HL-60 (cell line): ENCODE measurements at regions not wholly inside any gene's neighbourhood (a gene's known extent, or its start where the extent isn't known, plus 50 kb on each side); places are given as distances from the start of the nearest gene placed in this dataset.

Experiments
- CTCF ChIP-seq: IDR thresholded peaks from one replicate; pipeline ENCODE4 v1.5.1; 2011; ENCODE audit warnings: low read length, control low read depth, inconsistent platforms; ENCODE audit not compliant: insufficient read depth
- GABPA ChIP-seq: IDR thresholded peaks from 2 replicates; pipeline ENCODE4 v1.6.1; 2012; ENCODE audit warnings: low read depth
- POLR2AphosphoS5 ChIP-seq: IDR thresholded peaks from 2 replicates; pipeline ENCODE4 v1.6.1; 2012; ENCODE audit warnings: low read depth

GRCh38 chr2:238997137-238997390 lies 149.2 kb downstream of the TWIST2 start:
- TF ChIP-seq POLR2AphosphoS5 = no peak
- no peak for TF ChIP-seq CTCF
- no peak for TF ChIP-seq GABPA
